Natural killer cell (primary cell): ENCODE measurements at regions not wholly inside any gene's neighbourhood (a gene's known extent, or its start where the extent isn't known, plus 50 kb on each side); places are given as distances from the start of the nearest gene placed in this dataset.

Source experiments
- ATAC-seq, 3 donors: fragments of 150-1000 bp in 2 of 3; fragments of 200-7000 bp in 1 of 3; cut with Tn5 transposase; 1 replicate in 1 of 3; 2 replicates in 2 of 3; pipeline ENCODE4 v1.10.0; 2021; ENCODE audit warnings: mild to moderate bottlenecking in 2 of 3, moderate library complexity in 2 of 3
- DNase-seq, 2 donors: peaks; one replicate each; pipeline versions ENCODE4 v3.0.0 to v3.0.0-alpha.2; 2013 to 2021; ENCODE audit warnings: mixed read lengths in 1 of 2
- H3K27ac ChIP-seq: one replicate; pipeline ENCODE4 v1.5.1; 2013; ENCODE audit warnings: mild to moderate bottlenecking, low read length
- H3K27me3 ChIP-seq: one replicate; pipeline ENCODE4 v1.6.1; 2013; ENCODE audit warnings: low read length; ENCODE audit not compliant: control insufficient read depth, insufficient read depth
- H3K36me3 ChIP-seq: one replicate; pipeline ENCODE4 v1.6.1; 2013; ENCODE audit warnings: low read length; ENCODE audit not compliant: control insufficient read depth, insufficient read depth
- H3K4me1 ChIP-seq: one replicate; pipeline ENCODE4 v1.6.1; 2013; ENCODE audit warnings: low read length; ENCODE audit not compliant: control insufficient read depth, insufficient read depth
- H3K4me3 ChIP-seq: one replicate; pipeline ENCODE4 v1.5.1; 2013; ENCODE audit warnings: low read length
- H3K9me3 ChIP-seq: one replicate; pipeline ENCODE4 v1.6.1; 2013; ENCODE audit warnings: low read length; ENCODE audit not compliant: control insufficient read depth, insufficient read depth
- H3K27ac Mint-ChIP-seq, 2 donors: one replicate each; pipeline ENCODE4 v1.8.0; 2022; ENCODE audit warnings: mild to moderate bottlenecking in 2 of 2, mixed read lengths in 2 of 2, moderate library complexity in 1 of 2
- H3K27me3 Mint-ChIP-seq, 2 donors: one replicate each; pipeline ENCODE4 v1.8.0; 2022; ENCODE audit warnings: low read depth in 2 of 2, mixed read lengths in 2 of 2
- H3K36me3 Mint-ChIP-seq: one replicate; pipeline ENCODE4 v1.8.0; 2022; ENCODE audit warnings: mixed read lengths
- H3K4me1 Mint-ChIP-seq, 2 donors: one replicate each; pipeline ENCODE4 v1.8.0; 2022; ENCODE audit warnings: mixed read lengths in 2 of 2
- H3K4me3 Mint-ChIP-seq: one replicate; pipeline ENCODE4 v1.8.0; 2022; ENCODE audit warnings: mild to moderate bottlenecking, moderate library complexity, mixed read lengths
- H3K9me3 Mint-ChIP-seq, 2 donors: one replicate each; pipeline ENCODE4 v1.8.0; 2022; ENCODE audit warnings: mixed read lengths in 2 of 2
- CTCF ChIP-seq: fragments of 200-600 bp; IDR thresholded peaks from one replicate; pipeline ENCODE4 v1.8.0; 2022; ENCODE audit warnings: antibody characterized with exemption
- WGBS: methylation state at CpG from one replicate; pipeline ENCODE4 v1.1.7; 2013; ENCODE audit warnings: missing lambda C conversion rate; ENCODE audit not compliant: insufficient coverage; 5-methylcytosine and 5-hydroxymethylcytosine counted together
- intact Hi-C: fragments of 100-400 bp; cut with micrococcal nuclease; formaldehyde crosslinking; loops from one replicate; pipeline ENCODE4 v1.14.2; 2022

GRCh38 chr18:60130284-60130683 lies 230.5 kb downstream of the PMAIP1 start:
- H3K4me1 Mint-ChIP-seq, result no peaks in the 10 kb centered on the region
- no peak overlapping the region for H3K4me3 Mint-ChIP-seq
- H3K27me3 Mint-ChIP-seq, result no peaks in the 10 kb centered on the region
- Histone ChIP-seq H3K4me1 (no peaks in the 10 kb centered on the region), H3K36me3 (no peaks in the 10 kb centered on the region), H3K9me3 (no peaks in the 10 kb centered on the region), H3K4me3 (no peak overlapping the region), H3K27ac (no peak overlapping the region), H3K27me3 (no peaks in the 10 kb centered on the region)
- no peaks in the 10 kb centered on the region for H3K36me3 Mint-ChIP-seq
- no peak for ATAC-seq
- TF ChIP-seq CTCF, result no peak
- no peak for DNase-seq
- intact Hi-C loops, result no loop called here
- peaks cover 5% of the 10 kb centered on the region in 2 donors for H3K9me3 Mint-ChIP-seq
- no peak overlapping the region for H3K27ac Mint-ChIP-seq

GRCh38 chr18:60123031-60123430 lies 223.2 kb downstream of the PMAIP1 start:
- no peaks in the 10 kb centered on the region for H3K9me3 Mint-ChIP-seq
- peaks cover 0 to 4% of the 10 kb centered on the region in 2 donors for H3K27me3 Mint-ChIP-seq
- no peak overlapping the region for H3K27ac ChIP-seq
- no peak for TF ChIP-seq CTCF
- no peak overlapping the region for H3K27ac Mint-ChIP-seq
- 100% methylated on average over 1 of the region's 1 CpG for WGBS
- no peaks in the 10 kb centered on the region for H3K9me3 ChIP-seq
- H3K4me3 Mint-ChIP-seq, result no peak overlapping the region
- H3K36me3 Mint-ChIP-seq, result no peaks in the 10 kb centered on the region
- no peaks in the 10 kb centered on the region for H3K4me1 Mint-ChIP-seq
- H3K4me1 ChIP-seq, result no peaks in the 10 kb centered on the region
- no peak for ATAC-seq
- H3K27me3 ChIP-seq, result no peaks in the 10 kb centered on the region
- intact Hi-C loops, result no loop called here
- no peaks in the 10 kb centered on the region for H3K36me3 ChIP-seq
- H3K4me3 ChIP-seq, result no peak overlapping the region
- DNase-seq, result no peak

GRCh38 chr18:60122339-60122738 lies 222.5 kb downstream of the PMAIP1 start:
- Mint-ChIP-seq H3K4me3 (no peak overlapping the region), H3K27me3 (peaks cover 0 to 4% of the 10 kb centered on the region in 2 donors)
- no peak for ATAC-seq

More at GRCh38 chr18:60122339-60122738, 222.5 kb downstream of the PMAIP1 start:
- H3K27ac Mint-ChIP-seq, result no peak overlapping the region
- no peaks in the 10 kb centered on the region for H3K27me3 ChIP-seq
- H3K9me3 ChIP-seq, result no peaks in the 10 kb centered on the region
- no peaks in the 10 kb centered on the region for H3K4me1 ChIP-seq
- peaks cover 0 to 2% of the 10 kb centered on the region in 2 donors for H3K9me3 Mint-ChIP-seq
- H3K36me3 ChIP-seq, result no peaks in the 10 kb centered on the region
- no peaks in the 10 kb centered on the region for H3K4me1 Mint-ChIP-seq
- no peak overlapping the region for H3K27ac ChIP-seq
- H3K36me3 Mint-ChIP-seq, result no peaks in the 10 kb centered on the region
- intact Hi-C loops, result no loop called here
- TF ChIP-seq CTCF, result no peak
- no peak for DNase-seq
- no peak overlapping the region for H3K4me3 ChIP-seq
